ENCODE measurements at regions not wholly inside any gene's neighbourhood (a gene's known extent, or its start where the extent isn't known, plus 50 kb on each side); places are given as distances from the start of the nearest gene placed in this dataset.

- H3K4me3 ChIP-seq (ENCODE audit: insufficient read depth in 1 of 2, low read depth in 1 of 2, low read length in 2 of 2), result no peak overlapping the region
- H3K23ac ChIP-seq (ENCODE audit: low read length in 2 of 2), result no peak overlapping the region
- no peaks in the 10 kb centered on the region for H3K4me1 ChIP-seq (ENCODE audit: control insufficient read depth, insufficient read depth, low read depth, low read length)
- no peaks in the 10 kb centered on the region for H3K79me1 ChIP-seq (replicated peaks; ENCODE audit: low read length, poor library complexity, severe bottlenecking)
- H4K91ac ChIP-seq (ENCODE audit: low read length), result no peak overlapping the region
- no peak overlapping the region for H2BK12ac ChIP-seq (ENCODE audit: low read length in 2 of 2)
- no peak overlapping the region for H2BK120ac ChIP-seq (ENCODE audit: low read depth, low read length)
- no peak overlapping the region for H3K9ac ChIP-seq (ENCODE audit: low read length)
- H3K27ac ChIP-seq (ENCODE audit: low read length, poor library complexity, severe bottlenecking), result no peak overlapping the region
- no peak overlapping the region for H2AK5ac ChIP-seq (ENCODE audit: low read length, severe bottlenecking)
- no peak for DNase-seq
- H3K36me3 ChIP-seq (ENCODE audit: control insufficient read depth in 1 of 2, insufficient read depth in 2 of 2, low read depth in 1 of 2, low read length in 2 of 2), result no peaks in the 10 kb centered on the region
- H2BK5ac ChIP-seq (ENCODE audit: low read depth, low read length, poor library complexity, severe bottlenecking), result no peak overlapping the region
- H4K8ac ChIP-seq (ENCODE audit: low read length), result no peak overlapping the region
- H3K14ac ChIP-seq (ENCODE audit: low read length in 2 of 2), result no peak overlapping the region
- H2BK15ac ChIP-seq (ENCODE audit: low read depth, poor library complexity, severe bottlenecking), result no peak overlapping the region
- H2AFZ ChIP-seq (ENCODE audit: low read depth, low read length), result no peak overlapping the region
- H3K4me2 ChIP-seq (ENCODE audit: low read length, poor library complexity, severe bottlenecking), result no peak overlapping the region
- no peak overlapping the region for H3K18ac ChIP-seq (ENCODE audit: low read depth in 1 of 2, low read length in 2 of 2)
- H3K27me3 ChIP-seq (ENCODE audit: control insufficient read depth in 1 of 2, insufficient read depth in 1 of 2, low read length in 2 of 2), result no peaks in the 10 kb centered on the region
- H3K4ac ChIP-seq (ENCODE audit: low read depth in 1 of 2, low read length in 2 of 2), result no peak overlapping the region
- H3K9me3 ChIP-seq (ENCODE audit: control insufficient read depth, low read length), result no peaks in the 10 kb centered on the region
These were observed 163.1 kb downstream of the ARL6IP6 start for GRCh38 chr2:152881527-152881926.

DNA sequence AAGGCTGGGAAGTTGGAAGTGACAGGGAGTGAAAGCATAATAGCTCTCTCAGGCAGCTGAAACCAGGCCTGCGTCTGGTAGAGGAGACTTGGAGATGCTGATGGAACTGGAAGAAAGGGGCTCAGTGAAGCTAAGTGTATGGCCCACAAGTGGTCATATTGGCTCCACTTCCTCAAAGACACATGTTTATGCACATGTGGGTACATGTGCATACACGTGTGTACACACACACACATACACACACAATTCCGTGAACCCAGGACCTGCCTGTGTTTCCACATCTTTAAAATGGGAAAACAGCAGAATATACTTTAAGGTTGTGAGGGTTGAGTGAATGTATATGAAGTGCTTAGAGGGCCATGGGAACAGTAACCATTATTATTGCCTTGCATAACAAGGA is 160.9 kb downstream of the ARL6IP6 start:
- no peak overlapping the region for H3K4me3 ChIP-seq (ENCODE audit: insufficient read depth in 1 of 2, low read depth in 1 of 2, low read length in 2 of 2)
- no peak overlapping the region for H4K8ac ChIP-seq (ENCODE audit: low read length)
- 89% methylated on average over 3 of the region's 3 CpGs for WGBS
- no peak overlapping the region for H2BK12ac ChIP-seq (ENCODE audit: low read length in 2 of 2)
- no peak overlapping the region for H3K18ac ChIP-seq (ENCODE audit: low read depth in 1 of 2, low read length in 2 of 2)
- H3K9me3 ChIP-seq (ENCODE audit: control insufficient read depth, low read length), result no peaks in the 10 kb centered on the region
- no peak overlapping the region for H3K4me2 ChIP-seq (ENCODE audit: low read length, poor library complexity, severe bottlenecking)
- H2BK120ac ChIP-seq (ENCODE audit: low read depth, low read length), result no peak overlapping the region
- no peak overlapping the region for H3K9ac ChIP-seq (ENCODE audit: low read length)
- H4K91ac ChIP-seq (ENCODE audit: low read length), result no peak overlapping the region
- no peak overlapping the region for H3K27ac ChIP-seq (ENCODE audit: low read length, poor library complexity, severe bottlenecking)
- no peaks in the 10 kb centered on the region for H3K79me1 ChIP-seq (replicated peaks; ENCODE audit: low read length, poor library complexity, severe bottlenecking)
- no peak overlapping the region for H2BK15ac ChIP-seq (ENCODE audit: low read depth, poor library complexity, severe bottlenecking)
- no peak overlapping the region for H3K4ac ChIP-seq (ENCODE audit: low read depth in 1 of 2, low read length in 2 of 2)
- H2BK5ac ChIP-seq (ENCODE audit: low read depth, low read length, poor library complexity, severe bottlenecking), result no peak overlapping the region
- H2AFZ ChIP-seq (ENCODE audit: low read depth, low read length), result no peak overlapping the region
- H3K23ac ChIP-seq (ENCODE audit: low read length in 2 of 2), result no peak overlapping the region
- no peak overlapping the region for H3K14ac ChIP-seq (ENCODE audit: low read length in 2 of 2)
- H3K27me3 ChIP-seq (ENCODE audit: control insufficient read depth in 1 of 2, insufficient read depth in 1 of 2, low read length in 2 of 2), result no peaks in the 10 kb centered on the region
- H3K36me3 ChIP-seq (ENCODE audit: control insufficient read depth in 1 of 2, insufficient read depth in 2 of 2, low read depth in 1 of 2, low read length in 2 of 2), result no peaks in the 10 kb centered on the region
- H3K4me1 ChIP-seq (ENCODE audit: control insufficient read depth, insufficient read depth, low read depth, low read length), result no peaks in the 10 kb centered on the region
- H2AK5ac ChIP-seq (ENCODE audit: low read length, severe bottlenecking), result no peak overlapping the region
- DNase-seq, result no peak

GRCh38 chr2:152875701-152876695 is 157.6 kb downstream of the ARL6IP6 start:
- Histone ChIP-seq H3K4me3 (ENCODE audit: insufficient read depth in 1 of 2, low read depth in 1 of 2, low read length in 2 of 2) (no peak overlapping the region), H2BK12ac (ENCODE audit: low read length in 2 of 2) (no peak overlapping the region), H3K9ac (ENCODE audit: low read length) (no peak overlapping the region), H2BK15ac (ENCODE audit: low read depth, poor library complexity, severe bottlenecking) (no peak overlapping the region), H4K8ac (ENCODE audit: low read length) (no peak overlapping the region), H2BK5ac (ENCODE audit: low read depth, low read length, poor library complexity, severe bottlenecking) (no peak overlapping the region), H3K9me3 (ENCODE audit: control insufficient read depth, low read length) (no peaks in the 10 kb centered on the region), H3K36me3 (ENCODE audit: control insufficient read depth in 1 of 2, insufficient read depth in 2 of 2, low read depth in 1 of 2, low read length in 2 of 2) (no peaks in the 10 kb centered on the region), H3K23ac (ENCODE audit: low read length in 2 of 2) (no peak overlapping the region), H3K27ac (ENCODE audit: low read length, poor library complexity, severe bottlenecking) (no peak overlapping the region), H3K4ac (ENCODE audit: low read depth in 1 of 2, low read length in 2 of 2) (no peak overlapping the region), H3K27me3 (ENCODE audit: control insufficient read depth in 1 of 2, insufficient read depth in 1 of 2, low read length in 2 of 2) (no peaks in the 10 kb centered on the region), H2AK5ac (ENCODE audit: low read length, severe bottlenecking) (no peak overlapping the region), H3K14ac (ENCODE audit: low read length in 2 of 2) (no peak overlapping the region), H3K4me1 (ENCODE audit: control insufficient read depth, insufficient read depth, low read depth, low read length) (no peaks in the 10 kb centered on the region), H3K18ac (ENCODE audit: low read depth in 1 of 2, low read length in 2 of 2) (no peak overlapping the region), H2AFZ (ENCODE audit: low read depth, low read length) (no peak overlapping the region), H4K91ac (ENCODE audit: low read length) (no peak overlapping the region), H2BK120ac (ENCODE audit: low read depth, low read length) (no peak overlapping the region), H3K4me2 (ENCODE audit: low read length, poor library complexity, severe bottlenecking) (no peak overlapping the region), H3K79me1 (replicated peaks; ENCODE audit: low read length, poor library complexity, severe bottlenecking) (no peaks in the 10 kb centered on the region)
- DNase-seq, result peak; percentile 1
- WGBS, result 76% methylated on average over 5 of the region's 6 CpGs

DNA sequence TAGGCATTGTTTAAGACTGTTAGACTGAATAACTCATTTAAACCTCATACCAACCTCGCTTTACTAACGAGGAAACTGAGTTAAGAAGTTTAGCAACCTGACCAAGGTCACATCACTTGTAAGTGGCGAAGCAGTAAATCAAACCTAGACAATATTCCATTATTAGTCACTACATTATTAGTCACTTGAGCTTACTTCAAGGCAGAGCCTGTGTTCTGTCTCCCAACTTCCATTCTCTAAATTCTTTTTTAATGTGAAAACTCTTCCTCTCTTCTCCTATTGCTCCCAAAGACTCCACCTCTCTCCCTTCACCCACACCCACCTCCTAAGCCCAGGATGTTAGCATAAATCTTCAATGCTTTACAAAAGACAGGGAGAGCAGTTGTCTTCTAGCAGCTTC is 156.5 kb downstream of the ARL6IP6 start:
- no peak overlapping the region for H3K27ac ChIP-seq (ENCODE audit: low read length, poor library complexity, severe bottlenecking)
- no peaks in the 10 kb centered on the region for H3K36me3 ChIP-seq (ENCODE audit: control insufficient read depth in 1 of 2, insufficient read depth in 2 of 2, low read depth in 1 of 2, low read length in 2 of 2)
- no peak overlapping the region for H2BK15ac ChIP-seq (ENCODE audit: low read depth, poor library complexity, severe bottlenecking)
- H2BK5ac ChIP-seq (ENCODE audit: low read depth, low read length, poor library complexity, severe bottlenecking), result no peak overlapping the region
- H3K9me3 ChIP-seq (ENCODE audit: control insufficient read depth, low read length), result no peaks in the 10 kb centered on the region
- H2BK12ac ChIP-seq (ENCODE audit: low read length in 2 of 2), result no peak overlapping the region
- H2AK5ac ChIP-seq (ENCODE audit: low read length, severe bottlenecking), result no peak overlapping the region
- no peak overlapping the region for H3K4me3 ChIP-seq (ENCODE audit: insufficient read depth in 1 of 2, low read depth in 1 of 2, low read length in 2 of 2)
- H3K27me3 ChIP-seq (ENCODE audit: control insufficient read depth in 1 of 2, insufficient read depth in 1 of 2, low read length in 2 of 2), result no peaks in the 10 kb centered on the region
- no peak overlapping the region for H3K18ac ChIP-seq (ENCODE audit: low read depth in 1 of 2, low read length in 2 of 2)
- H4K91ac ChIP-seq (ENCODE audit: low read length), result no peak overlapping the region
- no peak overlapping the region for H3K4me2 ChIP-seq (ENCODE audit: low read length, poor library complexity, severe bottlenecking)
- no peak overlapping the region for H3K23ac ChIP-seq (ENCODE audit: low read length in 2 of 2)
- H3K4ac ChIP-seq (ENCODE audit: low read depth in 1 of 2, low read length in 2 of 2), result no peak overlapping the region
- no peaks in the 10 kb centered on the region for H3K4me1 ChIP-seq (ENCODE audit: control insufficient read depth, insufficient read depth, low read depth, low read length)
- no peak overlapping the region for H2BK120ac ChIP-seq (ENCODE audit: low read depth, low read length)
- no peak overlapping the region for H4K8ac ChIP-seq (ENCODE audit: low read length)
- no peak overlapping the region for H3K9ac ChIP-seq (ENCODE audit: low read length)
- H3K14ac ChIP-seq (ENCODE audit: low read length in 2 of 2), result no peak overlapping the region
- WGBS, result 63% methylated on average over 3 of the region's 3 CpGs
- no peaks in the 10 kb centered on the region for H3K79me1 ChIP-seq (replicated peaks; ENCODE audit: low read length, poor library complexity, severe bottlenecking)
- H2AFZ ChIP-seq (ENCODE audit: low read depth, low read length), result no peak overlapping the region
- no peak for DNase-seq

Measured in mesenchymal stem cell (in vitro differentiated cells and primary cell).